Spleen (tissue), 11 donors: ENCODE measurements at regions not wholly inside any gene's neighbourhood (a gene's known extent, or its start where the extent isn't known, plus 50 kb on each side); places are given as distances from the start of the nearest gene placed in this dataset.

Experiments used
- DNase-seq: peaks from one replicate; pipeline ENCODE4 v3.0.0-alpha.2; 2020
- H3K27ac ChIP-seq, 8 donors: fragments of 200-600 bp; sonication (generic) in 7 of 8; 1 replicate in 4 of 8; 2 replicates in 4 of 8; pipeline versions ENCODE4 v1.5.0 to v1.8.0; 2016 to 2021; ENCODE audit warnings: inconsistent platforms in 4 of 8, mild to moderate bottlenecking in 4 of 8, moderate library complexity in 1 of 8
- H3K27me3 ChIP-seq, 7 donors: fragments of 200-600 bp; sonication (generic) in 6 of 7; replicated peaks in 1 of 7; 1 replicate in 4 of 7; 2 replicates in 3 of 7; pipeline versions ENCODE4 v1.5.0 to v1.8.0; 2016 to 2021; ENCODE audit warnings: inconsistent platforms in 3 of 7, mild to moderate bottlenecking in 1 of 7
- H3K36me3 ChIP-seq, 6 donors: fragments of 200-600 bp; sonication (generic) in 5 of 6; 1 replicate in 4 of 6; 2 replicates in 2 of 6; pipeline versions ENCODE4 v1.5.0 to v1.8.0; 2016 to 2021; ENCODE audit warnings: inconsistent platforms in 2 of 6
- H3K4me1 ChIP-seq, 6 donors: fragments of 200-600 bp; sonication (generic) in 5 of 6; 1 replicate in 3 of 6; 2 replicates in 3 of 6; pipeline versions ENCODE4 v1.5.0 to v1.8.0; 2016 to 2021; ENCODE audit warnings: inconsistent platforms in 3 of 6
- H3K4me3 ChIP-seq, 8 donors: fragments of 200-600 bp; sonication (generic) in 7 of 8; 1 replicate in 4 of 8; 2 replicates in 4 of 8; pipeline versions ENCODE4 v1.5.0 to v1.8.0; 2016 to 2021; ENCODE audit warnings: inconsistent platforms in 4 of 8, mild to moderate bottlenecking in 4 of 8, moderate library complexity in 2 of 8
- H3K9me3 ChIP-seq, 8 donors: fragments of 200-600 bp; sonication (generic) in 7 of 8; 1 replicate in 4 of 8; 2 replicates in 4 of 8; pipeline versions ENCODE4 v1.5.0 to v1.8.0; 2016 to 2021; ENCODE audit warnings: inconsistent platforms in 4 of 8
- CTCF ChIP-seq, 11 experiments: fragments of 200-600 bp in 7 of 11; fragments of 450-650 bp in 4 of 11; sonication (generic) in 4 of 11; IDR thresholded peaks in 8 of 11; conservative IDR thresholded peaks in 3 of 11; 1 replicate in 7 of 11; 2 replicates in 4 of 11; pipeline versions ENCODE4 v1.4.0 to v1.8.0; 2016 to 2021; ENCODE audit warnings: antibody characterized with exemption in 11 of 11, inconsistent platforms in 4 of 11, mild to moderate bottlenecking in 1 of 11
- POLR2A ChIP-seq, 3 donors: fragments of 450-650 bp; IDR thresholded peaks; one replicate each; pipeline ENCODE4 v1.5.1; 2017; ENCODE audit warnings: antibody characterized with exemption in 3 of 3, mild to moderate bottlenecking in 1 of 3
- POLR2AphosphoS5 ChIP-seq, 3 donors: sonication (generic); formaldehyde crosslinking; IDR thresholded peaks; one replicate each; pipeline ENCODE4 v1.5.1; 2017; ENCODE audit warnings: antibody characterized with exemption in 3 of 3
- WGBS, 5 donors: extraction: QIAGEN DNeasy Blood & Tissue Kit in 3 of 5; methylation state at CpG; one replicate each; pipeline versions ENCODE4 v1.1.5 to v1.1.7; 2013 to 2018; 5-methylcytosine and 5-hydroxymethylcytosine counted together
- intact Hi-C: fragments of 100-400 bp; cut with DNase I; formaldehyde crosslinking; loops from one replicate; pipeline ENCODE4 v1.15.0; 2023; ENCODE audit warnings: low total_unique reads
- donor health status: healthy with polysubstance abuse.
- donor health status: DM: no; HTN: no; CAD: no; lungs with moderate emphysema.
- donor health status: DM: no; HTN: no; CAD: no.
- donor health status: Bipolar disorder and iron deficiency.
- donor health status: healthy.
- donor health status: DM: no; HTN: no; CAD: no.
- donor health status: DM: yes; HTN: yes; CAD: no.

- DNase-seq: no peak
- Histone ChIP-seq H3K27ac (no peak overlapping the region), H3K9me3 (no peaks in the 10 kb centered on the region), H3K4me3 (no peak overlapping the region), H3K4me1 (no peaks in the 10 kb centered on the region), H3K27me3 (no peaks in the 10 kb centered on the region), H3K36me3 (no peaks in the 10 kb centered on the region)
- TF ChIP-seq POLR2A (IDR thresholded peaks at IDR 0.05): no peak
- TF ChIP-seq CTCF (IDR thresholded peaks at IDR 0.05 in 8 of 11, conservative IDR thresholded peaks at IDR 0.05 in 3 of 11): no peak
- intact Hi-C loops: no loop called here
These were observed 109.7 kb downstream of the TMTC3 start for GRCh38 chr12:88251798-88252197.

- DNase-seq: no peak
- H3K27me3 ChIP-seq: no peaks in the 10 kb centered on the region
- H3K4me1 ChIP-seq: no peaks in the 10 kb centered on the region
- no peak overlapping the region for H3K27ac ChIP-seq
- no peaks in the 10 kb centered on the region for H3K36me3 ChIP-seq
- TF ChIP-seq POLR2A (IDR thresholded peaks at IDR 0.05) (no peak), POLR2AphosphoS5 (IDR thresholded peaks at IDR 0.05) (no peak), CTCF (IDR thresholded peaks at IDR 0.05 in 8 of 11, conservative IDR thresholded peaks at IDR 0.05 in 3 of 11) (no peak)
- H3K4me3 ChIP-seq: no peak overlapping the region
- intact Hi-C loops: no loop called here
- H3K9me3 ChIP-seq: no peaks in the 10 kb centered on the region
These were observed 111.4 kb downstream of the TMTC3 start for GRCh38 chr12:88253371-88253978.

GRCh38 chr12:88255224-88255623, 113.1 kb downstream of the TMTC3 start:
- no peaks in the 10 kb centered on the region for H3K4me1 ChIP-seq
- 68 to 85% (median 78%) methylated on average over 2 of the region's 2 CpGs for WGBS, 5 donors
- H3K27me3 ChIP-seq: no peaks in the 10 kb centered on the region
- H3K9me3 ChIP-seq: no peaks in the 10 kb centered on the region
- TF ChIP-seq POLR2A (IDR thresholded peaks at IDR 0.05): no peak
- no peak for TF ChIP-seq POLR2AphosphoS5 (IDR thresholded peaks at IDR 0.05)
- TF ChIP-seq CTCF (IDR thresholded peaks at IDR 0.05 in 8 of 11, conservative IDR thresholded peaks at IDR 0.05 in 3 of 11): no peak
- H3K36me3 ChIP-seq: no peaks in the 10 kb centered on the region
- H3K27ac ChIP-seq: no peak overlapping the region
- DNase-seq: no peak
- H3K4me3 ChIP-seq: no peak overlapping the region
- intact Hi-C loops: no loop called here

GRCh38 chr12:88255847-88256246, 113.7 kb downstream of the TMTC3 start:
- TF ChIP-seq CTCF (IDR thresholded peaks at IDR 0.05 in 8 of 11, conservative IDR thresholded peaks at IDR 0.05 in 3 of 11) (no peak), POLR2A (IDR thresholded peaks at IDR 0.05) (no peak), POLR2AphosphoS5 (IDR thresholded peaks at IDR 0.05) (no peak)
- Histone ChIP-seq H3K36me3 (no peaks in the 10 kb centered on the region), H3K9me3 (no peaks in the 10 kb centered on the region), H3K4me1 (no peaks in the 10 kb centered on the region), H3K27me3 (no peaks in the 10 kb centered on the region), H3K4me3 (no peak overlapping the region), H3K27ac (no peak overlapping the region)
- intact Hi-C loops: no loop called here
- DNase-seq: no peak
